Skeletal muscle tissue (tissue), 3 donors: ENCODE measurements at regions not wholly inside any gene's neighbourhood (a gene's known extent, or its start where the extent isn't known, plus 50 kb on each side); places are given as distances from the start of the nearest gene placed in this dataset.

Experiments
- H3K27ac ChIP-seq: one replicate; pipeline ENCODE4 v1.7.0; 2013; ENCODE audit warnings: mild to moderate bottlenecking, low read depth, low read length, inconsistent platforms
- H3K27me3 ChIP-seq, 3 donors: one replicate each; pipeline ENCODE4 v1.7.0; 2013; ENCODE audit warnings: low read length in 3 of 3; ENCODE audit not compliant: control insufficient read depth in 3 of 3, insufficient read depth in 3 of 3
- H3K36me3 ChIP-seq, 3 donors: one replicate each; pipeline ENCODE4 v1.7.0; 2013; ENCODE audit warnings: low read length in 3 of 3; ENCODE audit not compliant: control insufficient read depth in 3 of 3, insufficient read depth in 3 of 3
- H3K4me1 ChIP-seq, 3 donors: one replicate each; pipeline ENCODE4 v1.7.0; 2013; ENCODE audit warnings: low read length in 3 of 3, mild to moderate bottlenecking in 3 of 3; ENCODE audit not compliant: control insufficient read depth in 3 of 3, insufficient read depth in 3 of 3
- H3K4me3 ChIP-seq, 3 donors: one replicate each; pipeline ENCODE4 v1.7.0; 2013; ENCODE audit warnings: low read length in 3 of 3
- H3K9ac ChIP-seq, 3 donors: one replicate each; pipeline ENCODE4 v1.7.0; 2013; ENCODE audit warnings: low read length in 3 of 3, mild to moderate bottlenecking in 3 of 3, moderate library complexity in 2 of 3, low read depth in 1 of 3
- H3K9me3 ChIP-seq, 3 donors: one replicate each; pipeline ENCODE4 v1.7.0; 2013; ENCODE audit warnings: low read length in 3 of 3; ENCODE audit not compliant: control insufficient read depth in 3 of 3
- donor health status: Osteomylitis.

- Histone ChIP-seq H3K27ac (no peak overlapping the region), H3K9me3 (no peaks in the 10 kb centered on the region), H3K36me3 (no peaks in the 10 kb centered on the region), H3K4me1 (no peaks in the 10 kb centered on the region), H3K4me3 (no peak overlapping the region), H3K9ac (no peak overlapping the region), H3K27me3 (no peaks in the 10 kb centered on the region)
These were observed 272.6 kb downstream of the S1PR1 start for GRCh38 chr1:101509370-101509769.

- Histone ChIP-seq H3K36me3 (no peaks in the 10 kb centered on the region), H3K9me3 (no peaks in the 10 kb centered on the region), H3K4me1 (no peaks in the 10 kb centered on the region), H3K9ac (no peak overlapping the region), H3K27ac (no peak overlapping the region), H3K4me3 (no peak overlapping the region), H3K27me3 (no peaks in the 10 kb centered on the region)
These were observed 274.5 kb downstream of the S1PR1 start for GRCh38 chr1:101511202-101511891.

DNA sequence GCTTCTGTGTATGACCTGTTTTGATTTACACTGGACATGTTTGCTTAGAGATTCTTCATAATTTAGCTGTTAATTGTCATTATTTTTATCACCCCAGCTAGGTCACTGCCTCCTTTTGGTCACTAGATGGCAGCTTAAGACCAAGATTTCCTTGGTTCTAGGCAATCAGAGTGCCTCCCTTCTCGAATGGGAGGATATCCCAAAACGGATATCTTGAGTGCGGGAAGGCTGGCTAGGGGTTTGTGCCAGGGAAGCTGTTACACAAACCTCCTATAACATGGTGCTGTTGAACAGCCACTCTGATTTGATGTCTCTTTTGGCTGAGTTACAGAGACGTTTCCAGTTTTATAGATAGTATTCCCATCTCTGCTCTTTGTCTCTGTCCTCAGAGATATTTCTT is 283.5 kb downstream of the S1PR1 start:
- no peak overlapping the region for H3K27ac ChIP-seq
- H3K9ac ChIP-seq = no peak overlapping the region
- no peaks in the 10 kb centered on the region for H3K9me3 ChIP-seq
- H3K36me3 ChIP-seq = no peaks in the 10 kb centered on the region
- H3K4me1 ChIP-seq = no peaks in the 10 kb centered on the region
- H3K4me3 ChIP-seq = no peak overlapping the region
- H3K27me3 ChIP-seq = no peaks in the 10 kb centered on the region

DNA sequence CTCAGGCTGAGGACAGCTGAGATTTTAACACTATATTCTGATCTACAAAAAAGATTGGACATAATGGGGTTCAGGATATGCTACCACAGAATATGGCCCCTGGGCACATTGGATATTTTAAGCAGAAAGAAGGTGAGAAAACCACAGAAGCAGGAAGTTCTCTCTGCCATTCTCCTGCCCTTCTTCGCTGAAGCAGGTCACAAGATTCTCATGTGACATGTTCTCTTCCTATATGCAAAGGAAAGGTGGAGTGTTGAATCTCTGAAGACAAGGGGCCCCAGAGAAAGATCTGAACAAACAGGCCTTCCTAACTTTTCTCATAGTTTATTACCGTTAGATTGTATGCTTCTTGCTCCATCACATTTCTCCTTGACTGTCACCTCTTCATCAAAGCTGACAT is 285.7 kb downstream of the S1PR1 start:
- no peak overlapping the region for H3K9ac ChIP-seq
- no peak overlapping the region for H3K27ac ChIP-seq
- no peaks in the 10 kb centered on the region for H3K4me1 ChIP-seq
- no peak overlapping the region for H3K4me3 ChIP-seq
- no peaks in the 10 kb centered on the region for H3K9me3 ChIP-seq
- no peaks in the 10 kb centered on the region for H3K27me3 ChIP-seq
- no peaks in the 10 kb centered on the region for H3K36me3 ChIP-seq

DNA sequence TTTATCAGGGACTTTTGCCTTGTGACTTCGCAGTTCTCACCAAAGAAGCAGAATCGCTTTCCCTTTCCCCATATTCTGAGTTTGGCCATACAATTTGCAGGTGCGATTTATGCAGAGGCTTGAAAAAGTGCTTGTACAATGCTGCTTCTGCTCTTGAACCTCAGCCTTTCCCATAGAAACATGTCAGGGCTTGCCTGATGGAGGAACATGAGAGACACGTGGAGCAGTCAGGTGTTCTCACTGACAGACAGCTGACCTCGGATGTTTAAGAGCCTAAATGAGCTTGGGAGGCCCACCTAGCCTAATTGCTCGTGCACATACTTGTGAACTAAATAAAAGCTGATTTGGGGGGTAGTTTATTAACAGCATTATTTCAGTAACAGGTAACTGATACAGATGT is 290.0 kb downstream of the S1PR1 start:
- no peak overlapping the region for H3K4me3 ChIP-seq
- no peaks in the 10 kb centered on the region for H3K27me3 ChIP-seq

GRCh38 chr1:101532377-101532776 is 295.6 kb downstream of the S1PR1 start:
- no peaks in the 10 kb centered on the region for H3K27me3 ChIP-seq
- peaks cover 0 to under 1% (median 0%) of the 10 kb centered on the region in 3 donors for H3K9me3 ChIP-seq
- no peaks in the 10 kb centered on the region for H3K36me3 ChIP-seq
- no peak overlapping the region for H3K27ac ChIP-seq
- no peaks in the 10 kb centered on the region for H3K4me1 ChIP-seq
- H3K9ac ChIP-seq = no peak overlapping the region
- no peak overlapping the region for H3K4me3 ChIP-seq

More for the DNA sequence above, 290.0 kb downstream of the S1PR1 start:
- Histone ChIP-seq H3K27ac (no peak overlapping the region), H3K36me3 (no peaks in the 10 kb centered on the region), H3K9me3 (no peaks in the 10 kb centered on the region), H3K9ac (no peak overlapping the region), H3K4me1 (no peaks in the 10 kb centered on the region)

DNA sequence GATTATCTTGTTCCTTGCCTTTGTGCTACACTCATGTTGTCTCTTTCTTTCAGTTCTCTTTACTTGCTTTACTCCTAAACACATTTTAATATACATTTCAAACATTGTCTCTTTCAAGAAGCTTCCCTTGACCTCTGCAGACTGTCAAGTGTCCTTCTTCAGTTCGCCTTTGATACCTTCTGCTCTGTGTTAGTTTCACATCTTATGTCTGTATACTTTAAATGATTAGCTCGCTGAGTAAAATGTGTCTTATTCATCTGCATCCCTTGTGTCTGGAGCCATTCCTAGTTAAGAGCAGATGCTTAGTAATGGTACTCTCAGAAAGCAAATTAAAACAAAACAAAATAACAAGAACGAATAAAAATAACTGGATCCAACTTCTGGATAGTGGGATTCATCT is 303.3 kb downstream of the S1PR1 start:
- no peak overlapping the region for H3K4me3 ChIP-seq
- H3K9ac ChIP-seq = no peak overlapping the region
- H3K27ac ChIP-seq = no peak overlapping the region
- H3K27me3 ChIP-seq = no peaks in the 10 kb centered on the region
- peaks cover 0 to 2% (median 0%) of the 10 kb centered on the region in 3 donors for H3K9me3 ChIP-seq
- no peaks in the 10 kb centered on the region for H3K4me1 ChIP-seq
- H3K36me3 ChIP-seq = no peaks in the 10 kb centered on the region

DNA sequence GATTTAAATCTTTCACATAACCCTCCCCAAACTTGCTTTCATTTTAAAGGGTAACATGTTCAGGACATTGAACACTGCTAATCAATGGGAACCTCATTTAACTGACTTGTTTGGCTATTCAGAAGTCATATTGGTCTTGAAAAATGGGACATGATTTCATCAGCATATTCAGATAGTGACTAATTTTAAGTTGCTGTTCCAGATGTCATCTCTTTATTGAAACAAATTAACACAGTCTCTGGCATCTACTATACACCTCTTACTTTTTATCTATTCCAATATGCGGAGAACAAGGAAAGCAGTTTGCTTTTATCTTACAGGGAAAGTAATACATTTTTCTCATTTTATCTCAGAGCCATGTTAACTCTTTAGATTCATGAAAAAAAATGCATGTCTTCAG is 310.1 kb downstream of the S1PR1 start:
- no peaks in the 10 kb centered on the region for H3K27me3 ChIP-seq
- H3K9me3 ChIP-seq = no peaks in the 10 kb centered on the region
- no peak overlapping the region for H3K27ac ChIP-seq
- no peak overlapping the region for H3K9ac ChIP-seq
- H3K36me3 ChIP-seq = no peaks in the 10 kb centered on the region
- H3K4me3 ChIP-seq = no peak overlapping the region
- H3K4me1 ChIP-seq = no peaks in the 10 kb centered on the region

- no peaks in the 10 kb centered on the region for H3K9me3 ChIP-seq
- no peaks in the 10 kb centered on the region for H3K36me3 ChIP-seq
- H3K27ac ChIP-seq = no peak overlapping the region
- H3K27me3 ChIP-seq = no peaks in the 10 kb centered on the region
- H3K4me3 ChIP-seq = no peak overlapping the region
- H3K4me1 ChIP-seq = no peaks in the 10 kb centered on the region
- no peak overlapping the region for H3K9ac ChIP-seq
These were observed 310.5 kb downstream of the S1PR1 start for GRCh38 chr1:101547357-101547756.

GRCh38 chr1:101548376-101548775 is 311.6 kb downstream of the S1PR1 start:
- Histone ChIP-seq H3K4me1 (no peaks in the 10 kb centered on the region), H3K4me3 (no peak overlapping the region), H3K36me3 (no peaks in the 10 kb centered on the region), H3K27me3 (no peaks in the 10 kb centered on the region), H3K9ac (no peak overlapping the region), H3K27ac (no peak overlapping the region), H3K9me3 (no peaks in the 10 kb centered on the region)
